ENCODE measurements at regions not wholly inside any gene's neighbourhood (a gene's known extent, or its start where the extent isn't known, plus 50 kb on each side); places are given as distances from the start of the nearest gene placed in this dataset.

DNA sequence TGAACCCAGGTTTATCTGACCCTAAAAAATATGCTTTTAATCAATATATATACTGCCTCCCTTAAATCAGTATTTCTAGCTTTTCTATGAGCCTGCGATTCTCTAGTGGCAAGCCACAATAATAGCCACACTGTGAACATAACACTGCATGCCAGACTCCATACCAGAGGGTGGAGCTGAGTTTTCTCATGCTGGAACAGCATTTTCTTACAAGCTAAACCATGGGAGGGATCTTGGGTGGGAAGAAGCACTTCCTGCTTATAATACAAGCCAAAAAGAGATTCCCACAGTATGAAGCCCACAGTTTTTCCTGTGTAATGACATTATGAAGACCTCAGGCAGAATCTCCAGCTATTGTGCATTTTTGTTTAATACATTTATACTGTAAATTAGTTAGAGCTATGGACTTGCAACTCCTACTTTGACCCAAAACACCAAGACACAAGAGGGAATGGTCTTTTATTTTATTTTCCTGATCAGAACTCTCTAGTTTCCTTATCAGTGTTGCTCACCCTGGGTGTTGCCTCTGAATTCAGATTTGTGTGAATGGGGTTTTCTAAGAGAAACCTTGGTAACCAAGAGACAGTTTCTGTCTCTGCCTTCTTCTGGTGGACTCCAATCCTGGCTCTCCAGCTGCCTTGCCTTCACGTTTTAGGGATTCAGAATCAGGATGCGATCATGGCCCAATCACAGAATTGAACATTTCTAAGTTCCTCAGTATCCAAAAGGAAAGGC is 74.5 kb upstream of the EOLA2 start:
- TF ChIP-seq, protein P1, sequence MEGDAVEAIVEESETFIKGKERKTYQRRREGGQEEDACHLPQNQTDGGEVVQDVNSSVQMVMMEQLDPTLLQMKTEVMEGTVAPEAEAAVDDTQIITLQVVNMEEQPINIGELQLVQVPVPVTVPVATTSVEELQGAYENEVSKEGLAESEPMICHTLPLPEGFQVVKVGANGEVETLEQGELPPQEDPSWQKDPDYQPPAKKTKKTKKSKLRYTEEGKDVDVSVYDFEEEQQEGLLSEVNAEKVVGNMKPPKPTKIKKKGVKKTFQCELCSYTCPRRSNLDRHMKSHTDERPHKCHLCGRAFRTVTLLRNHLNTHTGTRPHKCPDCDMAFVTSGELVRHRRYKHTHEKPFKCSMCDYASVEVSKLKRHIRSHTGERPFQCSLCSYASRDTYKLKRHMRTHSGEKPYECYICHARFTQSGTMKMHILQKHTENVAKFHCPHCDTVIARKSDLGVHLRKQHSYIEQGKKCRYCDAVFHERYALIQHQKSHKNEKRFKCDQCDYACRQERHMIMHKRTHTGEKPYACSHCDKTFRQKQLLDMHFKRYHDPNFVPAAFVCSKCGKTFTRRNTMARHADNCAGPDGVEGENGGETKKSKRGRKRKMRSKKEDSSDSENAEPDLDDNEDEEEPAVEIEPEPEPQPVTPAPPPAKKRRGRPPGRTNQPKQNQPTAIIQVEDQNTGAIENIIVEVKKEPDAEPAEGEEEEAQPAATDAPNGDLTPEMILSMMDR (conservative IDR thresholded peaks at IDR 0.05): no peak
- TF ChIP-seq ZFX (IDR thresholded peaks at IDR 0.05): no peak

Data from C4-2B (cell line).